NCI-H446 treated with DMSO at 0.1 percent for 48 hours (cell line): ENCODE measurements at regions not wholly inside any gene's neighbourhood (a gene's known extent, or its start where the extent isn't known, plus 50 kb on each side); places are given as distances from the start of the nearest gene placed in this dataset.

Experiments
- DNase-seq: peaks from one replicate; lab custom pipeline; 2025; lab: John Stamatoyannopoulos, UW

GRCh38 chr12:105706321-105706972 lies 376.0 kb downstream of the C12orf75 start:
- DNase-seq, result no peak

GRCh38 chr12:105706973-105707334 lies 376.5 kb downstream of the C12orf75 start:
- DNase-seq, result no peak

DNA sequence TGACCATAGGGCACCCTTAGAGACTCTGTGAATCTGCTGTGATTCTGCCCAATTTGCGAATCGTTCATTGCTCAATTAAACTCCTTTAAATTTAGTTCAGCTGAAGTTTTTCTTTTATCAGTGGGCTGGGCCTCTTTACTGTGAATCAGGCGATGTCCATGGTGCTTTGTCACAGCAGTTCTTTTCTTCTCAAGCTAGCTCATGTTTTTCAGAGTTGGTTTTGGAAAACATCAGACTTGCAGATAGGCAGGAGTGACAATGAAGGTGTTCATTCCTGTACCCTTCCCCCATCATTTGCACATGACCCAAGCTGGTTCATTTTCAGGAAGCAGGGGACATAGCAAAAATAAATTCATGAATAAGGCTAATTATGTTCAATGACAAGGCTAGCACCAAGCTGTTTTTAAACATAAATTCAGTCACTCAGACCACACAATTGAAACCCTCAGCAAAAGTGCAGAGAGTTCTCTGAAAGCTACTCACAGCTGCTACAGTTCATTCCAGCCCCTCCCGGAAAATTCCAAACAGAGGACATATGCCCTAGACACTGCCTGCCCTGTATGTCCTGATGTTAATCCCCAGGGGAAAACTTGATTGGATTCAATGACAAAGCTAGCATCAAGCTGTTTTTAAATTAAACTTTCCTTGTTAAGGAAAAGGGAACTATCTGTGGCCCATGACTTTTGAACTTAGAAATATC lies 383.3 kb downstream of the C12orf75 start:
- no peak for DNase-seq

- DNase-seq, result no peak
Measured at GRCh38 chr12:105716621-105717020, 386.1 kb downstream of the C12orf75 start.

DNA sequence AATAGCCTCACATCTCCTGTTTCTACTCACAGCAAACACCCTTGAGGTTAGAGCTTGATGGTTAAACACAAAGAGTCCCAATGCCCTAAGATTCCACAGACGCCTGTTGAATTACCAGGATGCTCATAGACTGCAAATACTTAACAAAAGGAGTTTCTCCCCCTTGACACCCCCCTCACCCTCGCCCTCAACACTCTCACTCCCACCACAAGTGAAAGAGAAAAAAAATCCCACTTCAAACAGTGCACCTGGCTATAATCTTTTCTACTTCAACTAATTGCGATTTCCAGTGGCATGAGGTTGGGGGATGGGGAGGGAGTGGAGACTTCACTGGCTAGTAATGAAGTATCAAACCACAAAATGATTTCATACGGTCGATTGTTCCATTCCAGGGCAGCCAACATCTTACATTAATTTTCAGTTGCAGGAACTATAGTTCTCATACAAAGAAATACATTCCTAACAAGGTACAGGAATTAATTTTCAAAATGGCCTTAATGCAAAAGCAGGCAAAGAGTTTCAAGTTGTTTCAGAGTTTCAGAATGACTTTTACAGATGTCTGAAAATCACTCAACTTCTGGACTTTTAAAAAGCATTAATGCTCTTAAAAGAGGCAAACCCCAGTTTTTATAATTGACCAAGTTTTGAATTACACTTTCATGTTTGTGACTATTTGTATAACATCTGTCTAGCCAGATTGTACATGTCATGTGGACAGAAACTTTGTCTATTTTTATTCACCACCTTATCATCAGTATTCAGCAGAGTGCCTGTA lies 390.7 kb downstream of the C12orf75 start:
- DNase-seq, result no peak

- no peak for DNase-seq
Measured at GRCh38 chr12:105721891-105722290, 391.4 kb downstream of the C12orf75 start.

DNA sequence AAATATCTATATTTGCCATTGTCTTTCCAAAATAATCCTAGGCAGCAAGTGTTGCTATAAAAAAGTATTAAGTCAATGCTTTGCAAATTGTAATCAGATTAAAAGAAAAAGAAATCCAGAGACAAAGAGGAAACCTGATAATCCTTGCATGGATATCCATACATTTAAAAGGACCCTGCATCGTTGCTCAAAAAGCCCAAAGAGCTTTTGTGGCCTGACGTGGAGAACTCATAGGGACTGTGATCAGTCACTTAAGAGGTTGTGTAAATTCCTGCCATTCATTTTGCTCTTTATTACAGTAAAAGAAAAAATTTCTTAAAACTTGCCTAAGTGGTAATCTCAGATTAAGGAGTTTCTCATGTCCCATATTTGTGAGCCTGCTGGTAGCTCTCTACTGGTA lies 392.6 kb downstream of the C12orf75 start:
- no peak for DNase-seq

- DNase-seq, result peak; percentile 38
Measured at GRCh38 chr12:105723494-105723893, 393.0 kb downstream of the C12orf75 start.

DNA sequence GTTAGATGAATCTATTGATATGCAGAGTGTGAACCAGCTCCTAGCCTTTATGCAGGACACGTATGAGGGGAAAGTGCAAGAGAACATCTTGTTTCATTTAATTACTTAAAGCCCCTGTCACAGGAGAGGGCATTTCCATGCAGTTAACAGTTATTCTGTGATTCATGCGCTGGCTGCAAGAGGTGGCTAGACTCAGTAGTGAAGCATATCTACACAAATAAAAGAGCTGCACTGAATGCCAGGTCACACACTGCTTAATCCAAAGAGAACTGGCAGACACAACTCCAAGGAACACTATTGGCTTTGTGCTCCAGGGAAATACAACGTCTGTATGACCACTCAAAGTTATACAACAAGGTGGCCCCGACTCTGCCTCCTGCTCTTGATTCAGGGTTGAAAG lies 394.1 kb downstream of the C12orf75 start:
- DNase-seq, result peak; percentile 37

DNA sequence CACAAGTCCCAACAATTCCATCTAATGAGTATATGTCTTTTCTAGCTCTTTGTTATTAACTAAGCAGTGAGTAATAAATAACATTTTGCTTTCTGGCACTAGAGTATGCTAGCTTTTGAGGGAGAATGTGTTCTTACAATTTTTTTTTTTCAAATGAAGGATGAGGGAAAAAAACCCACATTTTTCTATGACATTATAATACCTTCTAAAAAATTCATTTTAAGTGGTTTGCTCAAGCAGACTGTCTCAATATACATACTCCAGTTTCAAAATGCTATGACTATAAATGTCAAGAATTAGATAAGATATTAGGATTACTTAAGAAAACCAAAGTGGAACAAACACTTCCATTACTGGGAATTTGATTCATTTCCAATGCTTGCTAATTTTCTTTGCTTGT lies 394.6 kb downstream of the C12orf75 start:
- no peak for DNase-seq

- DNase-seq, result no peak
Measured at GRCh38 chr12:105729181-105729771, 398.8 kb downstream of the C12orf75 start.

DNA sequence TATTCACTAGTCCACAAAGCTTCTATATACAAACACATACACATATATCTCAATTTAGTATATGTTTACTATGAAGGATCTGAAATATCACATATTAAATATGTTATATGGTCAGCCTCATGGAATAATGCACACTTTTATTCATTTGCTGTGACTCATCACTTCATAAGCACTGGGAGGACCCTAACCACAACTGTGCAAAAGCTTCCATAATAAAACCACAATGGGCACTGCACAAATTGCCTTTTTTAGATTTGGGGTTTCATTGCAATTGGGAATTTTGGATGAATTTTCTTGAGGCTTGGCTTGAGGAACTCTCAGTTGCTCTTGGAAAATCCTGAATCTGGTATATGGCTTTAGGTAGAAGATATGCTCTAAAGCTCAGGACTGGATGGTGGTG lies 399.4 kb downstream of the C12orf75 start:
- DNase-seq, result no peak

DNA sequence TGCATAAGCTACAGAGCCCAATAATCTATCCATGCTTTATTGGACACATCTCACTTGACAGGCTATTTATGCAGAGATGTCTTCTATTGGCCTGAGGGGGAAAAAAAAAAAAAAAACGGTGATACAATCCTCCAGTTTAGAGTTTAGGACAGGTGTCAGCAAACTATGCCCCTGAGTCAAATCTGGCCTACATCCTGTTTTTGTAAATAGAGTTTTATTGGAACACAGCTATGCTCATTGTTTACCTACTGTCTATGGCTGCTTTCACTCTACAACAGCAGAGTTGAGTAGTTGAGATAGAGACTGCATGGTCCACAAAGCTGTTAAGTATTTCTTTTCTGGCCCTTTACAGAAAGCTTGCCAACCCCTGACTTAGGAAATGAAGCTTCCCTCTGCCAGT lies 403.1 kb downstream of the C12orf75 start:
- DNase-seq, result no peak

- no peak for DNase-seq
Measured at GRCh38 chr12:105736498-105736897, 402.3 kb downstream of the NUAK1 start.

GRCh38 chr12:105738051-105738450 lies 400.7 kb downstream of the NUAK1 start:
- no peak for DNase-seq

DNA sequence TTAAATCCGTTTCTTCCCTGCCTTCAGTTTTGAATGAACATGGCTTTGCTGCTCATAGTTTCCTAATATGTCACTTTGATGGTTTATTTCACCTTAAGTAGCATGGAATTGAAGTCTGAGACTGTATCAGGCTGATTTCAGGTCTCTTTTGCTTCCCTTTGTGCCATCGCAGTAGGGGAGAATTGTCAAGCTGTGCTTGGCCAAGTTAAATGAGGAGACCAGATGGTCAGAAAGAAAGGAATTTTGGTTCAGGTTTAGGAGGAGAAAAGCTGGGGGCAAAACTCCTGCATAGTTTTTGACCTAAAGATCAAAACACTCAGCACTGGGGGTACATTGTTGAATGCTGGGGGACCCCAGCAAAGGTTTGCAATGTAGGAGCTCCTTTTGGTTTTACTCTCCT lies 398.4 kb downstream of the NUAK1 start:
- DNase-seq, result peak; percentile 72

GRCh38 chr12:105740970-105741725 lies 397.6 kb downstream of the NUAK1 start:
- DNase-seq, result peak; percentile 98

GRCh38 chr12:105741786-105742566 lies 396.8 kb downstream of the NUAK1 start:
- peak; percentile 96 for DNase-seq

GRCh38 chr12:105742567-105742874 lies 396.2 kb downstream of the NUAK1 start:
- no peak for DNase-seq

GRCh38 chr12:105744371-105745058 lies 394.2 kb downstream of the NUAK1 start:
- no peak for DNase-seq

- no peak for DNase-seq
Measured at GRCh38 chr12:105745811-105746210, 392.9 kb downstream of the NUAK1 start.
